PFSK-1 (cell line): ENCODE measurements at regions not wholly inside any gene's neighbourhood (a gene's known extent, or its start where the extent isn't known, plus 50 kb on each side); places are given as distances from the start of the nearest gene placed in this dataset.

Experiments
- FOXP2 ChIP-seq: optimal IDR thresholded peaks from 2 replicates; pipeline ENCODE3; 2011; ENCODE audit warnings: borderline replicate concordance, control low read depth, inconsistent platforms; ENCODE audit not compliant: insufficient read depth; ENCODE audit errors: extremely low read length, extremely low read depth
- POLR2AphosphoS5 ChIP-seq: IDR thresholded peaks from 2 replicates; pipeline ENCODE4 v1.6.1; 2012; ENCODE audit warnings: low read depth, mild to moderate bottlenecking, control low read depth, low read length, moderate library complexity
- REST ChIP-seq, 2 experiments: IDR thresholded peaks; 2 replicates each; pipeline versions ENCODE4 v1.6.1 to v1.8.0; 2011 to 2012; ENCODE audit warnings: low read depth in 2 of 2, low read length in 2 of 2, control low read depth in 1 of 2, inconsistent platforms in 1 of 2, mild to moderate bottlenecking in 1 of 2, moderate library complexity in 1 of 2; ENCODE audit not compliant: insufficient read depth in 1 of 2
- SIN3A ChIP-seq: IDR thresholded peaks from 2 replicates; pipeline ENCODE4 v1.6.1; 2012; ENCODE audit warnings: mild to moderate bottlenecking, low read length, moderate library complexity, borderline replicate concordance; ENCODE audit not compliant: insufficient read depth
- TAF1 ChIP-seq: IDR thresholded peaks from 2 replicates; pipeline ENCODE4 v1.6.1; 2012; ENCODE audit warnings: low read length, control low read depth, borderline replicate concordance; ENCODE audit not compliant: insufficient read depth

GRCh38 chr2:83368461-83368860 lies 1090.6 kb downstream of the SUCLG1 start:
- TF ChIP-seq POLR2AphosphoS5, result no peak
- no peak for TF ChIP-seq REST (IDR thresholded peaks at IDR 0.05; ENCODE audit: insufficient read depth in 1 of 2, low read depth in 2 of 2, low read length in 2 of 2)
- no peak for TF ChIP-seq SIN3A
- no peak for TF ChIP-seq FOXP2
- no peak for TF ChIP-seq TAF1

- TF ChIP-seq SIN3A (no peak), TAF1 (no peak), POLR2AphosphoS5 (no peak), REST (IDR thresholded peaks at IDR 0.05; ENCODE audit: insufficient read depth in 1 of 2, low read depth in 2 of 2, low read length in 2 of 2) (no peak), FOXP2 (no peak)
Measured at GRCh38 chr2:83365476-83365875, 1093.6 kb downstream of the SUCLG1 start.

- TF ChIP-seq POLR2AphosphoS5 (no peak), SIN3A (no peak), TAF1 (no peak), REST (IDR thresholded peaks at IDR 0.05; ENCODE audit: insufficient read depth in 1 of 2, low read depth in 2 of 2, low read length in 2 of 2) (no peak), FOXP2 (no peak)
Measured at GRCh38 chr2:83364264-83364663, 1094.8 kb downstream of the SUCLG1 start.

GRCh38 chr2:83359336-83359735 lies 1099.7 kb downstream of the SUCLG1 start:
- no peak for TF ChIP-seq SIN3A
- TF ChIP-seq POLR2AphosphoS5, result no peak
- no peak for TF ChIP-seq FOXP2
- TF ChIP-seq TAF1, result no peak
- no peak for TF ChIP-seq REST (IDR thresholded peaks at IDR 0.05; ENCODE audit: insufficient read depth in 1 of 2, low read depth in 2 of 2, low read length in 2 of 2)

- TF ChIP-seq TAF1 (no peak), POLR2AphosphoS5 (no peak), SIN3A (no peak), FOXP2 (no peak), REST (IDR thresholded peaks at IDR 0.05; ENCODE audit: insufficient read depth in 1 of 2, low read depth in 2 of 2, low read length in 2 of 2) (no peak)
Measured at GRCh38 chr2:83342860-83343329, 1116.2 kb downstream of the SUCLG1 start.
